Mucosa of gallbladder (tissue), 1 donor: ENCODE measurements at regions not wholly inside any gene's neighbourhood (a gene's known extent, or its start where the extent isn't known, plus 50 kb on each side); places are given as distances from the start of the nearest gene placed in this dataset.
"Not testable (repeated sequence)": the region's sequence is repeated elsewhere in the genome, so short reads cannot be mapped to it uniquely, and the experiment has no call there.

Source experiments
- DNase-seq: peaks from one replicate; pipeline ENCODE4 v3.0.0-alpha.2; 2020; ENCODE audit warnings: low spot score
- donor health status: DM: no; HTN: no; CAD: no.

DNA sequence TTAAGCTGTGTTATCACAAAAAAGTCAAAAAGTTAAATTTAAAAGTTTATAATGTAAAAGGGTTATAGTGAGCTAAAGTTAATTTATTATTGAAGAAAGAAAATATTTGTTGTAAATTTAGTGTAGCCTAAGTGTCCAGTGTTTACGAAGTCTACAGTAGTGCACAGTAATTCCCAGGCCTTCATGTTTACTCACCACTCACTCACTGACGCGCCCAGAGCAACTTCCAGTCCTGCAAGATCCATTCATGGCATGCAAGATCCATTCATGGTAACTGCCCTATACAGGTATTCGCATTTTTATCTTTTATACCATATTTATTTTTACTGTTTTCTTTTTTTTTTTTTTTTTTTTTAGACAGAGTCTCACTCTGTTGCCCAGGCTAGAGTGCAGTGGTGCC is 69.5 kb downstream of the TPRA1 start:
- no peak for DNase-seq

DNA sequence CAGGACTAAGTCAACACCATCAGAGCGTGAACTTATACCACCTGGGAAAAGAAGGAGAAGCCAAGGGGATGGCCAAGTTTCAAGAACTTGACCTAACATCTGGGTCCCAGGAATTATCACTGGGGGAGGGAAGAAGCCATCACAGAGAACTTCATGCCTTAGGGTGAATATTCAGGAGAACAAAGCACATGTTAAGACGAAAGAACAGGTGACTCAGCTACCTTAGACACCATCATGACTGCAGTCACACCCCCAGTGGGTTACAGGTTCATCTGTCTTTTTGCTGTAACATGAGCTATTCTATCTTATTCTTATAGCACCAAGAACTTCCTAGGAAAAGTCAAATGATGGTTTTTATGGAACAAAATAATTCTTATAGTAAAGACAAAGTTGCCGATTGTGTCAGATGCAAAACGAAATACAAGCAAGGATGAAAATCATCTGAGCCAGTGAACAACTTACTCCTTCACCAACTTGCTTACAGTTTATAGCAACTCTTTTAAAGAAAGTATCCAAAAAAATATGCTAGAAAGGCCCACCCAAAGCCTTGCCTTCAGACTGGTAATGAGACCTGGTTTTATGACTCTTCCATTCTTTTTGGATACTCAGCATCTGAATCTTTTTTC is 72.0 kb downstream of the TPRA1 start:
- DNase-seq, result no peak

DNA sequence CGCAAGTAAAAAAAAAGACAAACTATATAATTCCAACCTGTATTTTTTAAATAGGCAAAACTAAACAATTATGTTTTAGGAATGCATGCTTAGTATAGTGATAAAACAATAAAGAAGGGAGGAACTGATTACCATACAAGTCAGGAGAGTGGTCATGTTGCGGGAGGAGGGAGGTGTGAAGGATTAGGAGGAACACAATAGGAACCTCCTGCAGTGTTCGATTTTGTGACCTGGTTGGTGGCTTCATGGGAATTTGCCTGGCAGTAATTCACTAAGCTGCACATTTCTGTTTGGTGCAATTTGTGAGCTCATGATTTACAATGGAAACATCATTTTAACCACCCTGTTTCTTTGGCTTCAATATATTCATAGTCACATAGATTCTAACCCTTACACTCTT is 78.3 kb downstream of the TPRA1 start:
- no peak for DNase-seq

DNA sequence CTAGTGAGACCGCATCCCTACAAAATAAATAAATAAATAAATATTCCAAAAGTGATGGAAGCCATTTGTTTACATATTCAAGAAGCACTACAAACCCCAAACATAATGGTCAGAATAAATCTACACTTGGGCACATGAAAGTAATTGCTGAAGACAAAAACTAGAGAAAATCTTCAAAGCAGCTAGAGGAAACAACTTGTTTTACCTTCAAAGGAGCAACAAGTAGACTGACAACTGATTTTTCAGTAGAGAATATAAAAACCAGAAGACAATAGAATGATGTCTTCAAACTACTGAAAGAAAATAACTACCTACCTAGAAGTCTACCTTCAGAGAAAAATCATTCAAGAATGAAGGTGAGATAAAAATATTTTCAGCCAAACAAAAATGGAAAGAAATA is 89.4 kb downstream of the TPRA1 start:
- DNase-seq, result no peak

DNA sequence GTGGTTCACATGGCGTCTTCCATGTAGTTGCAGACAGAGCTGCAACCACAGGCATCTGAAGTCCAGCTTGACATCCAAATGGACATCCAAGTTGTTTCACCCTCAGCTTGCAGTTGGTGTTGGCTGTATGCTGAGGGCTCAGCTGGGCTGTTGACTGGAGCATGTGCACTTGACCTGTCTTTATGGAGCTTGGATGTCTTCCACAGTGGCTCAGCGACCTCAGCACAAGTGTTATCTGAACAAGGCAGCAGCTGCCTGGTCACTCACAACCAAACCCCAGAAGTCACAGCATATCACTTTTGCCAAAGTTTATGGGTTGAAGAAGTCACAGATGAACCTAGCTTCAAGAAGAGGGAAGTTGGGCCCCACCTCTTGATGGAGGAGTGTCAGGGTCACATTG is 92.9 kb downstream of the TPRA1 start:
- DNase-seq, result no peak

DNA sequence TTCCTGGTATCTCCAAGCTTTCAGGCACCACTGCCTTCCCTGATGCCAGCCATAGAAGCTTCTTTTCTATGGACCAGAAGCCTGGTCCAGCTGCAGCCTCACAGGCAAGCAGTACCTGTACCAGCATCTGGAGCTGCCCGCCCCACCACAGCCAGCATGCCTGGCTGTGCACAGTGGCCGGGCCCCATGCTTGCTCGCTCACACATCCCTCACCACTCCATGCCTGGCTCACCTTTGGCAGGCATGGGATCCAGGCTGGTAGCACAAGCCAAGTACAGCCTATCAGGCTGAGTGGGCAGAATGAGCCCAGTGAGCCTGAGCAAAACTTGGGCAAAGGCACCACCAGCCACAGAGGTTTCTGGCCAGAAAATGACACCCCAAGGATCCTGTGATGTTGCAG is 93.4 kb downstream of the TPRA1 start:
- no peak for DNase-seq

DNA sequence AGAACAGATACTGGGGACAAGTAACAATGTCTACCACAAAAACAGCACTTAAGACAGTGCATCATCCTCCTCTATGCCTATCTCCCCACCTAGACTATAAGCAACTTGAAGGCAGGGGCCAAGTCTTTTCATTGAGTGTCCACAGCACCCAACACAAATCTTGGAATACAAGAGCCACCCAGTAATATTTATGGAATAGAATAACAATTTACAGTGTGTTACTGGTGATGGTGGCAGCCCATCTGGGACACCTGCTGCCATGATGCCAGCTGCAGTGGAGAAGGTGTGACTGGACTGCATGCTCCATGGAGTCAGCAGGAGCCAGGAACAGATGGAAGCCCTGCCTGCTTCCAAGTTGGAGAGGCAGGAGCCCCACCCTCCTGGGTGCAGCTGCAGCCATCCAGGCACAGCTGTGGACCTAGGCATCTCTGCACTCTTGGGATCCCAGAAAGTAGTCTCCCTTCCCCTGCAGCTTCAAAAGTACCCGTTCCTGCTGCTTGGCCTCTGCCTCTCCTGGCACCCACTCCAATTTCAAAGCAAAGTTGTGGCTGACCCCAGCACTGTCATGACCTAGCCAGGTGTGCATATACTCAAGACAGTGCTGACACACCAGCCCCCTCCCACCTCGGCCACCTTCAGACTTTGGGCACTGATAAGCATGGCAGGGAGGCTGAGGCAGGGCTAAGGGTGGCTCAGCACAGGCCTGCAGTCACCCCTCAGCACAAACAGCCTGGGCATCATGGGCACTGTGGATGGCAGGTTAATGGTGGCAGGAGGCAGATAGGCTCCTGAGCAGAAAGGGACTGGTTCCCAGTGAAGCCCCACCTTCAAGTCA is 94.5 kb downstream of the TPRA1 start:
- DNase-seq, result no peak

DNA sequence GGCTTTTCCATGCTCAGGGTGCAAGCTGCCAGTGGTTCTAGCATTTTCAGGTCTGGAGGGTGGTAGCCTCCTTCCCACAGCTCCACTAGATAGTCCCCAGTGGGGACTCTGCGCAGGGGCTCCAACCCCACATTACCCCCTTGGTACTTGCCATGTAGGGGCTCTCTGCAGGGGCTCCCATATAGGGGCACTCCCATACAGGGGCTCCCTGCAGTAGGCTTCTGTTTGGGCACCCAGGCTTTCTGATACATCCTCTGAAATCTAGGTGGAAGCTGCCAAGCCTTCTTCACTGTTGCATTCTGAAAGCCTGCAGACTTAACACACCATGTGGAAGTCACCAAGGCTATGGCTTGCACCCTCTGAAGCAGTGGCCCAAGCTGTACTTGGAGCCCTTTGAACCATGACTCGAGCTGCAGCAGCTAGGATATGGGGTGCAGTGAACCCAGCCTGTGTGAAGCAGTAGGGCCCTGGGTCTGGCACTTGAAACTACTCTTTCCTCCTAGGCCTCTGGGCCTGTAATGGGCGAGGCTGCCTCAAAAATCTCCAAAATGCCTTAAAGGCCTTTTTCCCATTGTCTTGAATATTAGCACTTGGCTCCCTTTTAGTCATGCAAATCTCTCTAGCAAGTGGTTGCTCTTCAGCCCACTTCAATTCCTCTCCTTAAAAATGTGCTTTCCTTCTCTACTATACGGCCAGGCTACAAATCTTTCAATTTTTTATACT is 96.4 kb downstream of the TPRA1 start:
- DNase-seq, result peak; percentile 8

DNA sequence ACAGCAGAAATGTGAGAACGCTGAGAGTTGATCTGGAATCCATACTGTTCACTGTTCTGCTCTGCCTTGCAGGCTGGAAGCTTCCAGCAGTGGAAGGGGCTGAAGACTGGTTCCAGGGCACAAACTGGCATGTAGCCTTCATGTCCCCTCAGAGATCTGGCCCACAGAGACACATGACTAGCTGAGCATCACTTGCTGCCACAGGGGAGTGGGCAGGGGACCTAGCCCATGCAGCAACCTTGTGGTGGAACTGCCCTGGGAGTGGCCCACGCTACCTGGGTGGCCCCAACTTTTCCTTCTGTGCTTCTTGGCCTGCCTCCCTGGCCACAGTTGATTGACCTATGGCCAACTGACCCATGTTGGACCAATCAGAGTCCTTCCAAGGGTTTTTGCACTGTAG is 98.1 kb downstream of the TPRA1 start:
- peak; percentile 3 for DNase-seq

DNA sequence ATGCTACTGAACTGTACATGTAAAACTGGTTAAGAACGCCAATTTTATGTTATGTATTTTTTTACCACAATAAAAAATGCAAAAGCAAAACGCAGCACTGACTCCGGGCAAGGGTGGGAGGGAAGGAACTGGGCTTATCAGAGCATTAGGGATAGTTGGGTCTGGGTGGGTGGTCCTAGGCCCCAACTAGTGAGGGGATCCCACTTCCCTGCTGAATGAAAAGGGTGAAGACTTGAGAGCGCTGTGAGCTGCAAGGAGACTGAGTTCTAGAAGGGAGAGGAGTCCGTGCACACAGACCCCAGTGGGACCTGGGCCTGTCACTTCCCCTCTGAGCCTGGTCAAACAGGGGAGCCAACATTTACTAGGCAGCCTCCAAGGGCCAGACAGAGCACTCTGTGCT is 98.6 kb downstream of the TPRA1 start:
- DNase-seq, result peak; percentile 1

DNA sequence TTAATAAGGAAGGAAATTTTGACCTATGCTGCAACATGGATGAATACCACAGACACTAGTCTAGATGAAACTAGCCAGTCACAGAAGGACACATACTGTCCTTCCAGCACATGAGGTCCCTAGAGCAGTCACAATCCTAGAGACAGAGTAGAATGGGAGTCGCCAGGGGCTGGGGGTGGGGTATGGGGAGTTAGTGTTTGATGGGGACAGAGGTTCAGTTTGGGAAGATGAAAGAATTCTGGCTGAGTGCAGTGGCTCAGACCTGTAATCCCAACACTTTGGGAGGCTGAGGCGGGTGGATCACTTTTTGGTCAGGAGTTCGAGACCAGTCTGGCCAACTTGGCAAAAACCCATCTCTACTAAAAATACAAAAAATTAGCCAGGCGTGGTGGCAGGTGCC is 99.2 kb downstream of the TPRA1 start:
- peak; percentile 3 for DNase-seq

DNA sequence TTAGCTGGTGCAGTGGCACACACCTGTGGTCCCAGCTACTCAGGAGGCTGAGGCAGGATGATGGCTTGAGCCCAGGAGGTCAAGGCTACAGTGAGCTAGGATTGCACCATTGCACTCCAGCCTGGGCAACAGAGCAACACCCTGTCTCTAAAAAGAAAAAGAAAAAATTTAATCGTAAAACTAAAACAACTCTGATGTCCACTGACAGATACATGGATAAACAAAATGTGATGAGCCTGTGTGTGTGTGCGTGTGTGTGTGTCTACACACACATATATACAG is 99.6 kb downstream of the TPRA1 start:
- DNase-seq, result not testable (repeated sequence)

DNA sequence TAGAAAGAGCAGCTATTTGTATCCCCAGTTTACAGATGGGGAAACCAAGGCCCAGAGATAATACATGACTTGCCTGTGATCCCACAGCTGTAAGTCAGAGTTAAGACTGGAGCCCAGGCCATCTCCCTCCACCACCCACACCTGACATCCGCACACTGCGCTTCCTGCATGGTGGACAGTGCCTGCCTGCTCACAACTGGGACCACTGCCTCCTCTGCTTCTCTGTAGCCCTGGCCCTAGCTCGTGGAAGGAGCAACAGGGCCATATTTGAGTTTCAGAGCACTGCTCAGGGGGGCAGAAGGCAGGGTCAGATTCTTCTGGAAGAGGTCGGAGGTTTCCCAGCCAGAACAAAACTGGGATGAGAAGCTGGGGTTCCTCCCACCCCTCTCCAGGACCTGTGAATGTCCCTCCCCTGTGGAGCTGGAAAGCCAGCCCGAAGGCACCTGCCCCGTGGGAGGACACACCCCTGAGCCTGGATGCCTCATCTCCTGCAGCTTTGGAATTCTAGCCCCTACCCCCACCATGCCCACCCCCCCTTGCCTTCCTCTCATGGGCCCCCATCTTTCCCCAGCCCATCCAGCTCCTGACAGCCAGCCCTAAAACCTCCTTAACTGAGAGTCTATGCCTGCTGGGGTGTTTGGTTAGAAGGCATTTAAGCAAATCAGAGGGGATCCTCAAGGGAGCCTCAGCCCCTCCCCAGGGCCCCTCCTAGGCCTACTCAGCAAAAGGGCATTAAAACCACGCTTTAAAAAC is 100.1 kb downstream of the TPRA1 start:
- peak; percentile 4 for DNase-seq

DNA sequence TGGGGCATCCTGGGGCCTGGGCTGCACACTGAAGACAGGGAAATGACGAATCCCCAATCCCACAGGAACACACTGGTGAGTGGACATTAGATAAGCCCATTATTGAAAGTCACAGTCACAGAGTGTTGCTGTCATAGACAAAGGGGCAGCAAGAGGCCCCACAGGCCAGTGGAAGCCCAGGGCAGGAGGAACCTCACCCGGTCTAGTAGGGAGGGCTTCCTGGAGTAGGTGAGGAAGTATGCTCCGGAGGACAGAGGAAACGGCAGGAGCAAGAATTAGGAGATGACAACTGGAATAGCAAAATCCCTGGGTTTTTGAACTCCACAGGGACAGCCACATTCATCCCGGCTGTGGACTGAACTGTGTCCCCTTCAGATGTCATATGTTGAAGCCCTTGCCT is 101.2 kb downstream of the TPRA1 start:
- no peak for DNase-seq

DNA sequence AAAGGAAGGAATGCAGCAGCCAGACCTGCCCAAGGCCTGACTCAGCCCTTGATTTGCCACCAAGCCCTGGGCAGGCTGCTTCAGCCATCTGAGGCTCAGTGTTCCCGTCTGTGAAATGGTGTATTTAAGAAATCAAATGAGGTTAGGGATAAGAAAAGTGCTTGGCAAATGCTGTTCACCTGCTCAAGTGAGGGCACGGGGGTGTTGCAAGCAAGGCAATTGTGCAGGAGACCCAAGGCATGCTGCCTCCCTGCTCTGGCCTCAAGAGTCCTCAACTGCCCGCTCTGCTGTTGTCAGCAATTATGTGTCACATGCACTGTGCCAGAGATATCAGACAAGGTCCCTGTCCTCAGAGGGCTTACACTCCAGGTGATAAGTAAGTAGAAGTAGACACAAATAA is 101.8 kb downstream of the TPRA1 start:
- no peak for DNase-seq

DNA sequence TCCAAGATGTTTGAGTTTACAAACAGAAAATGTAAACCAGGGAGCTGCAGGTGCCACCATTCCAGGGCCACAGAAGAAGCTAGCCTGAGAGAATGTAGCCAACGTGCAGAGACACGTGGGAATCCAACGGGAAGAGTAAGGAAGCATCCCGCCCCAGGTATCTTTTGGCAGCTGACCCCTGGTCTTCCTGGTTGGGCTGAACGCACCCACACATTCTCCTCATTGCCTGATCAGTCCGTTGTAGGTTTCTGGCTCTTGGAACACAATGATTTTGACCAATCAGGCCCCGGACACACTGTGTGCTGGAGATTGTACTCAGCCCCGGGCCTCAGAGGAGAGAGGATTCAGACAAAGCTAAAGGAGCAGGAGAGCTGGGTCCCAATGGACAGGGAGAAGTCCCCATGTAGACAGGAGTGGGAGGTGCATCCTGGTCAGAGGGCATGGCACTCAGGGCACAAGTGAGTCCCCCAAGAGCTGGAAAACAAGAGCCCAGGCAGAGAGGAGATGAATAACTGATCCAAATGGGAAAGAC is 102.3 kb downstream of the TPRA1 start:
- DNase-seq, result no peak

DNA sequence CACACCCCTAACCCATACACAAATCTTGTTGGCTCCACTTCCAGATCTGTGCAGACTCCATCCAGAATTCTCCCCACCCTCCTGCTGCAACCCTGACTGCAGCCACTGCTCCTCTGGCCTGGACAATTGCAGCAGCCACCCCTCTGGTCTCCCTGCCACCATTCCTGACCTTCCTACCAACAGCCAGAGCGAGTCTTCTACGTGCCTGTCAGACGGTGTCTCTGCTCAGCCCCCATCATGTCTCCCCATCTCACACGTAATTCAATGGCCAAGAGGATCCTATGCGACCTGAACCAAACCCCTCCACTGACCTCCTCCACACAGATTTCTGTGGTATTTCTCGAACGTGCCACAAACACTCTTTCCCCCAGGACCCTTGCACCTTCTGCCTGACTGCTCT is 103.3 kb downstream of the TPRA1 start:
- no peak for DNase-seq

DNA sequence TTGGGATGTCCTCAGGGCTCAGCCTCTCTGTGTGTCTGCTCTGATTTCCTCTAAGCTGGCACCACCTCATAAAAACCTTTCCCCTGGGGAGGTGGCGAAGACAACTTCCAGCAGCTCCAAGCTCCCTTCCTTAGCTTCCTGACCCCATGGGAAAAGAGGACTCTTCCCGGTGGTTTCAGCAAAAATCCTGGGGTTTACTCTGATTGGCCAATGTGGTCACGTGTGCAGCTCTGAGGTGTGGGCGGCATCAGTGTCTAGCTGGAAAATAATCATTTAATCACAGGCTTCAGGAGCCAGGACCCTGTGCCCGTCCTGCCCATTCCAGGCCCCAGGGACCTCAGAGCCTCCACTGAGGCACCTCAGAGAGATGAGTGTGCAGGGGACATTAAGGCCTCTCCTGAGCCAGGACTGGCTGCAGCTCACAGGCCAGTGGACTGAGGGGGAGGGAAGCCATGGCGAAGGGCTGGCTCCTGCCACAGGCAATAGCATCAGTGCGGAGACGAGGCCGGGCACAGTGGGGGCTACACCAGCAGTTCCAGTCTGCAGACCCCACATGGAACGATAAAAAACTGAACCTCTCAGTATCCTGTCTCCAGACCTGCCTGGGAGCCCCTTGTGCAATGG is 104.1 kb downstream of the TPRA1 start:
- DNase-seq, result no peak

DNA sequence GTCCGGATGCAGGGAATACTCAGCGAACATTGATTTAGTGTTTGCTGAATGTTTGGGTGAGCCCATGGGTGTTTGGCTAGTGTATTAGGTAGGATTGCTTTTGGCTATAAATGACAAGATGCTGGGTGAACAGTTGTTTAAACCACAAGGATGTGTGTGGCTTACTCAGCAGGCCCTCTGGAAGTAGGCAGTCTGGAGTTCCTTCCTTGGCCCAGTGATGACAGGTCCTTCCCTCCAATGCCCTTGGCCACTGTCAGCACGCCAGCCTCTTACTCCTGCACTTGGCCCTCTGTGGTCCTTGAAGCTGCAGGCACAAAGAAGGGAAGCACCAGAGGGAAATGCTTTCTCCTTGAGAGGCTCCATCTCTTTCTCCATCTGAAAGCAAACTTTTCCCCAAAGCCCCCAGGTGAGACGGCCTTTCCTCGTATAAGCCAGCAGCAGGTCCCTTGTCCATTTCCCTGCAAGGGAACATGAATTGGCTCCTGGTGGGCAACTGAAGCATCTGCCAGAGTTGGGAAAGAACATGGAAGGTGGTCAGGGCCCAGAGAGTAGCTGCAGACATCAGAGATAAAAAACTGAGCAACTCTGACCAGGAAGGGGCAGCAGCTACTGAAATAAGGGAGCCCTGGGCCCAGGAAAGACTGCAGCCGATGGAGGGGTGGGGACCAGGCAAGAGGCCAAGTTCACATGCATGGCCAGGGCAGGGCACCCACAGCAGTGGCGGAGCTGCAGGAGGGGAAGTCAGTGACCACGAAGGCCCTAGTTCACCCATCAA is 105.0 kb downstream of the TPRA1 start:
- DNase-seq, result no peak

DNA sequence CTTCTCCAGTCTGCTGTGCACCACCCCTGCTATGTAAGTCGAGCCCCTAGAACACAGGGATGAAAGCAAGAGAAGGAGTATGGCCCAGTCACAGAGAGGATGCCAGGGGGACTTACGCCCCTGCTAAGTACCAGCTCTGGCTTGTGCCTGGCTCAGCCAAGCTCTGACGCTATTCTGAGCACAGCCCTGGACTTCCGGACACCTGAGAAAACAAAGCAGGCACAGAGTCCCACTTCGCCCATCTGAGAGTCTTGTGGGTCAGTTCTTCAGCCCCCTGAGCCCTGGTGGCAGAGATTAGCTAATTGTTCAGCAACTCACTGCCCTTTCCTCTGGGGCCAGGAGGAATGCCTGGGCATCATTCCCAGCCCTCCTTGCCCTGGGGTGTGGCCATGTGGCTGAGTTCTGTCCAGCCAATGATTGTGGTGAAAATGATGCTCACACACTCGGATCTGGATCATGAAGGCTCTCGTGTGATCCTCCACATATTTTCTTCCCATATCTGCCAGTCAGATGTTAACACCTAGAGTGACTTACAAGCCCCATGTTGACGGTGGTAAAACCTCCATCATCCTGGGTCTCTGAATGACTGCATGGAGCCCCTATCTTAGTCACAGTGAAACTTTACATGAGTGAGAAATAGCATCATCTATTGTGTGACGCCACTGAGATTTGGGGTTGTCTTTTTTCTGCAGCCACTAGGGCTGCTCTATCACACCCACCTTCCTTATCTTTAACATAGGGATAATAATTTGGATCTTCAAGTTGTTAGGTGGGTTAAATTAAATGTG is 105.7 kb downstream of the TPRA1 start:
- DNase-seq, result no peak
